HUES6 (cell line): ENCODE measurements at regions not wholly inside any gene's neighbourhood (a gene's known extent, or its start where the extent isn't known, plus 50 kb on each side); places are given as distances from the start of the nearest gene placed in this dataset.

ENCODE experiments used
- H3K27ac ChIP-seq: 2 replicates; pipeline ENCODE4 v1.7.0; 2013; ENCODE audit warnings: low read depth, mild to moderate bottlenecking, low read length, inconsistent platforms
- H3K27me3 ChIP-seq: 2 replicates; pipeline ENCODE4 v1.6.1; 2013; ENCODE audit warnings: low read length; ENCODE audit not compliant: control insufficient read depth, insufficient read depth
- H3K36me3 ChIP-seq: 2 replicates; pipeline ENCODE4 v1.6.1; 2013; ENCODE audit warnings: low read length; ENCODE audit not compliant: control insufficient read depth, insufficient read depth
- H3K4me1 ChIP-seq: 2 replicates; pipeline ENCODE4 v1.6.1; 2013; ENCODE audit warnings: low read length; ENCODE audit not compliant: control insufficient read depth, insufficient read depth
- H3K4me3 ChIP-seq: 2 replicates; pipeline ENCODE4 v1.5.1; 2013; ENCODE audit warnings: low read depth, low read length
- H3K9ac ChIP-seq: one replicate; pipeline ENCODE4 v1.6.1; 2013; ENCODE audit warnings: mild to moderate bottlenecking, low read length
- H3K9me3 ChIP-seq: 2 replicates; pipeline ENCODE4 v1.6.1; 2013; ENCODE audit warnings: low read depth, low read length; ENCODE audit not compliant: control insufficient read depth, insufficient read depth

- Histone ChIP-seq H3K27ac (no peak overlapping the region), H3K27me3 (no peaks in the 10 kb centered on the region), H3K9ac (no peak overlapping the region), H3K9me3 (no peaks in the 10 kb centered on the region), H3K36me3 (no peaks in the 10 kb centered on the region), H3K4me1 (no peaks in the 10 kb centered on the region), H3K4me3 (no peak overlapping the region)
Observed at GRCh38 chr13:54841682-54842081, 1813.1 kb downstream of the OLFM4 start.

GRCh38 chr13:54845351-54845965, 1816.8 kb downstream of the OLFM4 start:
- Histone ChIP-seq H3K36me3 (no peaks in the 10 kb centered on the region), H3K27me3 (no peaks in the 10 kb centered on the region), H3K27ac (no peak overlapping the region), H3K9ac (no peak overlapping the region), H3K4me3 (no peak overlapping the region), H3K9me3 (no peaks in the 10 kb centered on the region), H3K4me1 (no peaks in the 10 kb centered on the region)

- no peak overlapping the region for H3K4me3 ChIP-seq
- 0 out of 2 replicates have a peak, but pooled peaks cover 2% of the 10 kb centered on the region for H3K9me3 ChIP-seq
- no peaks in the 10 kb centered on the region for H3K4me1 ChIP-seq
- H3K9ac ChIP-seq: no peak overlapping the region
- no peak overlapping the region for H3K27ac ChIP-seq
- no peaks in the 10 kb centered on the region for H3K36me3 ChIP-seq
- no peaks in the 10 kb centered on the region for H3K27me3 ChIP-seq
Observed at GRCh38 chr13:54852831-54853230, 1824.2 kb downstream of the OLFM4 start.

- Histone ChIP-seq H3K4me3 (no peak overlapping the region), H3K27ac (no peak overlapping the region), H3K36me3 (no peaks in the 10 kb centered on the region), H3K9me3 (no peaks in the 10 kb centered on the region), H3K27me3 (no peaks in the 10 kb centered on the region), H3K9ac (no peak overlapping the region), H3K4me1 (no peaks in the 10 kb centered on the region)
Observed at GRCh38 chr13:54859827-54860226, 1831.2 kb downstream of the OLFM4 start.

GRCh38 chr13:54875111-54875510, 1846.5 kb downstream of the OLFM4 start:
- Histone ChIP-seq H3K9ac (no peak overlapping the region), H3K9me3 (no peaks in the 10 kb centered on the region), H3K27me3 (no peaks in the 10 kb centered on the region), H3K4me1 (peaks cover 11% of the 10 kb centered on the region), H3K4me3 (no peak overlapping the region), H3K27ac (no peak overlapping the region), H3K36me3 (no peaks in the 10 kb centered on the region)

- Histone ChIP-seq H3K36me3 (no peaks in the 10 kb centered on the region), H3K4me1 (peaks cover 11% of the 10 kb centered on the region), H3K27me3 (no peaks in the 10 kb centered on the region), H3K9ac (no peak overlapping the region), H3K4me3 (no peak overlapping the region), H3K27ac (no peak overlapping the region), H3K9me3 (no peaks in the 10 kb centered on the region)
Observed at GRCh38 chr13:54879036-54879435, 1850.4 kb downstream of the OLFM4 start.

GRCh38 chr13:54884682-54885081, 1856.1 kb downstream of the OLFM4 start:
- H3K36me3 ChIP-seq: no peaks in the 10 kb centered on the region
- H3K4me3 ChIP-seq: no peak overlapping the region
- peaks cover 3% of the 10 kb centered on the region; the same call in 1 of the 2 replicates for H3K4me1 ChIP-seq
- no peaks in the 10 kb centered on the region for H3K9me3 ChIP-seq
- no peak overlapping the region for H3K9ac ChIP-seq
- H3K27ac ChIP-seq: no peak overlapping the region
- no peaks in the 10 kb centered on the region for H3K27me3 ChIP-seq

GRCh38 chr13:54890976-54891375, 1862.4 kb downstream of the OLFM4 start:
- no peaks in the 10 kb centered on the region for H3K36me3 ChIP-seq
- no peak overlapping the region for H3K9ac ChIP-seq
- H3K9me3 ChIP-seq: no peaks in the 10 kb centered on the region
- no peaks in the 10 kb centered on the region for H3K27me3 ChIP-seq
- no peak overlapping the region for H3K4me3 ChIP-seq
- no peaks in the 10 kb centered on the region for H3K4me1 ChIP-seq
- H3K27ac ChIP-seq: no peak overlapping the region

GRCh38 chr13:54901316-54901715, 1872.7 kb downstream of the OLFM4 start:
- Histone ChIP-seq H3K9ac (no peak overlapping the region), H3K4me1 (peaks cover 9% of the 10 kb centered on the region; the same call in 1 of the 2 replicates), H3K27me3 (no peaks in the 10 kb centered on the region), H3K9me3 (no peaks in the 10 kb centered on the region), H3K4me3 (no peak overlapping the region), H3K27ac (no peak overlapping the region), H3K36me3 (no peaks in the 10 kb centered on the region)

- H3K4me3 ChIP-seq: no peak overlapping the region
- no peak overlapping the region for H3K9ac ChIP-seq
- no peak overlapping the region for H3K27ac ChIP-seq
- no peaks in the 10 kb centered on the region for H3K36me3 ChIP-seq
- no peaks in the 10 kb centered on the region for H3K27me3 ChIP-seq
- H3K9me3 ChIP-seq: peaks cover 5% of the 10 kb centered on the region
- no peaks in the 10 kb centered on the region for H3K4me1 ChIP-seq
Observed at GRCh38 chr13:54912367-54912766, 1883.8 kb downstream of the OLFM4 start.

GRCh38 chr13:54913668-54914067, 1885.1 kb downstream of the OLFM4 start:
- H3K27ac ChIP-seq: no peak overlapping the region
- no peak overlapping the region for H3K9ac ChIP-seq
- H3K9me3 ChIP-seq: peaks cover 6% of the 10 kb centered on the region
- no peaks in the 10 kb centered on the region for H3K27me3 ChIP-seq
- no peak overlapping the region for H3K4me3 ChIP-seq
- H3K36me3 ChIP-seq: no peaks in the 10 kb centered on the region
- no peaks in the 10 kb centered on the region for H3K4me1 ChIP-seq
